B cell (primary cell): ENCODE measurements at regions not wholly inside any gene's neighbourhood (a gene's known extent, or its start where the extent isn't known, plus 50 kb on each side); places are given as distances from the start of the nearest gene placed in this dataset.

ENCODE experiments used
- EZH2 ChIP-seq: IDR thresholded peaks from 2 replicates; pipeline ENCODE4 v1.6.1; 2012; ENCODE audit warnings: borderline replicate concordance, low read depth, mild to moderate bottlenecking, moderate library complexity, low read length; ENCODE audit not compliant: insufficient read depth, poor library complexity, severe bottlenecking
- TF ChIP-seq, protein P1 (sequence below): fragments of 200-600 bp; IDR thresholded peaks from one replicate; pipeline ENCODE4 v1.8.0; 2022; ENCODE audit warnings: antibody characterized with exemption, mild to moderate bottlenecking

DNA sequence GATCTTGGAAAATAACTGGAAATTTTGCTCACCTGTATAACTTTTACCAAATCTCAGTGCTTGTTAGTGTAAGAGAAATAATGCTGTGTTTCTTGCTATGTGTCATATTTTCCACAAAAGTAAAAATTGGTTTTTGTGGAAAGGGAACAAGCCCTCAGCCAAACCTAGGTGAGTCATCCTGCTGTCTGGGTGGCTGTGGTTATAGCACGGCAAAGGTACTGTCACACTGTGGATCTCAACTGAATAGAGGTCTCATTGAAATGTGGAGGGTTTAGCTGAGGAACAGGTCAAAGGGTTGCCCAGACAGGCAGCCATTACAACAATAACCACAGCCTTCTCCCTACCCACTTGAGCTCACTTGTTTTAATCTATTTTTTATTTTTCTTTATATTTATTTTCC, 338.8 kb upstream of the DACH1 start:
- TF ChIP-seq, protein P1, sequence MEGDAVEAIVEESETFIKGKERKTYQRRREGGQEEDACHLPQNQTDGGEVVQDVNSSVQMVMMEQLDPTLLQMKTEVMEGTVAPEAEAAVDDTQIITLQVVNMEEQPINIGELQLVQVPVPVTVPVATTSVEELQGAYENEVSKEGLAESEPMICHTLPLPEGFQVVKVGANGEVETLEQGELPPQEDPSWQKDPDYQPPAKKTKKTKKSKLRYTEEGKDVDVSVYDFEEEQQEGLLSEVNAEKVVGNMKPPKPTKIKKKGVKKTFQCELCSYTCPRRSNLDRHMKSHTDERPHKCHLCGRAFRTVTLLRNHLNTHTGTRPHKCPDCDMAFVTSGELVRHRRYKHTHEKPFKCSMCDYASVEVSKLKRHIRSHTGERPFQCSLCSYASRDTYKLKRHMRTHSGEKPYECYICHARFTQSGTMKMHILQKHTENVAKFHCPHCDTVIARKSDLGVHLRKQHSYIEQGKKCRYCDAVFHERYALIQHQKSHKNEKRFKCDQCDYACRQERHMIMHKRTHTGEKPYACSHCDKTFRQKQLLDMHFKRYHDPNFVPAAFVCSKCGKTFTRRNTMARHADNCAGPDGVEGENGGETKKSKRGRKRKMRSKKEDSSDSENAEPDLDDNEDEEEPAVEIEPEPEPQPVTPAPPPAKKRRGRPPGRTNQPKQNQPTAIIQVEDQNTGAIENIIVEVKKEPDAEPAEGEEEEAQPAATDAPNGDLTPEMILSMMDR = no peak
- TF ChIP-seq EZH2 = no peak
